Keratinocyte (primary cell): ENCODE measurements at regions not wholly inside any gene's neighbourhood (a gene's known extent, or its start where the extent isn't known, plus 50 kb on each side); places are given as distances from the start of the nearest gene placed in this dataset.

Source experiments
- EZH2 ChIP-seq: IDR thresholded peaks from one replicate; pipeline ENCODE4 v1.6.1; 2012; ENCODE audit warnings: inconsistent platforms, mild to moderate bottlenecking, low read length, moderate library complexity
- TF ChIP-seq, protein P1 (sequence below), 3 experiments: IDR thresholded peaks in 1 of 3; conservative IDR thresholded peaks in 1 of 3; optimal IDR thresholded peaks in 1 of 3; 2 replicates in 2 of 3; 3 replicates in 1 of 3; pipeline versions ENCODE3 to v1.5.1; 2011; ENCODE audit warnings: low read length in 3 of 3, mild to moderate bottlenecking in 3 of 3, moderate library complexity in 2 of 3, control low read depth in 1 of 3, inconsistent platforms in 1 of 3; ENCODE audit not compliant: insufficient read depth in 2 of 3; ENCODE audit errors: extremely low read depth in 1 of 3

DNA sequence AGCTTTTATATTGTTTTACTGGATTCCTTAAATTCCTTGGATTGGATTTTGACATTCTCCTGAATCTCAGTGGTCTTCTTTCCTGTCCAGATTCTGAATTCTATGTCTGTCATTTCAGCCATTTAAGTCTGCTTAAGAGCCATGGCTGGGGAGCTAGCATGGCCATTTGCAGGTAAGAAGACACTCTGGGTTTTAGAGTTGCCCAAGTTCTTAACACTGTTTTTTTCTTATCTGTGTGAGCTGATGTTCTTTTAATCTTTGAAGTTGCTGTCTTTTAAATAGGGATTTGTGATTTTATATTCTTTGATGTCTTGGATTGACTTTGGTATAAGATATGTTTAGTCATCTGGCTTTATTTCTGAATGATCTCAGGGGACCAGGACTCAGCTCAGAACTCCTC, 677.2 kb downstream of the CCDC85A start:
- TF ChIP-seq, protein P1, sequence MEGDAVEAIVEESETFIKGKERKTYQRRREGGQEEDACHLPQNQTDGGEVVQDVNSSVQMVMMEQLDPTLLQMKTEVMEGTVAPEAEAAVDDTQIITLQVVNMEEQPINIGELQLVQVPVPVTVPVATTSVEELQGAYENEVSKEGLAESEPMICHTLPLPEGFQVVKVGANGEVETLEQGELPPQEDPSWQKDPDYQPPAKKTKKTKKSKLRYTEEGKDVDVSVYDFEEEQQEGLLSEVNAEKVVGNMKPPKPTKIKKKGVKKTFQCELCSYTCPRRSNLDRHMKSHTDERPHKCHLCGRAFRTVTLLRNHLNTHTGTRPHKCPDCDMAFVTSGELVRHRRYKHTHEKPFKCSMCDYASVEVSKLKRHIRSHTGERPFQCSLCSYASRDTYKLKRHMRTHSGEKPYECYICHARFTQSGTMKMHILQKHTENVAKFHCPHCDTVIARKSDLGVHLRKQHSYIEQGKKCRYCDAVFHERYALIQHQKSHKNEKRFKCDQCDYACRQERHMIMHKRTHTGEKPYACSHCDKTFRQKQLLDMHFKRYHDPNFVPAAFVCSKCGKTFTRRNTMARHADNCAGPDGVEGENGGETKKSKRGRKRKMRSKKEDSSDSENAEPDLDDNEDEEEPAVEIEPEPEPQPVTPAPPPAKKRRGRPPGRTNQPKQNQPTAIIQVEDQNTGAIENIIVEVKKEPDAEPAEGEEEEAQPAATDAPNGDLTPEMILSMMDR (optimal IDR thresholded peaks at IDR 0.05 in 1 of 3, IDR thresholded peaks at IDR 0.05 in 1 of 3, conservative IDR thresholded peaks at IDR 0.05 in 1 of 3; ENCODE audit: extremely low read depth in 1 of 3, insufficient read depth in 2 of 3, low read length in 3 of 3) = no peak
- no peak for TF ChIP-seq EZH2
